Activated CD8-positive, alpha-beta memory T cell treated with anti-CD3 and anti-CD28 coated beads for 48 hours (primary cell): ENCODE measurements at regions not wholly inside any gene's neighbourhood (a gene's known extent, or its start where the extent isn't known, plus 50 kb on each side); places are given as distances from the start of the nearest gene placed in this dataset.

Experiments used
- DNase-seq, 3 experiments: peaks; one replicate each; pipeline ENCODE4 v3.0.0-alpha.2; 2020; ENCODE audit warnings: low read depth in 2 of 3, low spot score in 2 of 3

GRCh38 chr2:220512419-220512818, 885.0 kb downstream of the SLC4A3 start:
- no peak for DNase-seq

GRCh38 chr2:220513573-220514288, 886.3 kb downstream of the SLC4A3 start:
- no peak for DNase-seq

- no peak for DNase-seq
Observed at GRCh38 chr2:220521551-220521950, 894.1 kb downstream of the SLC4A3 start.

GRCh38 chr2:220528180-220528675, 900.8 kb downstream of the SLC4A3 start:
- no peak for DNase-seq

DNA sequence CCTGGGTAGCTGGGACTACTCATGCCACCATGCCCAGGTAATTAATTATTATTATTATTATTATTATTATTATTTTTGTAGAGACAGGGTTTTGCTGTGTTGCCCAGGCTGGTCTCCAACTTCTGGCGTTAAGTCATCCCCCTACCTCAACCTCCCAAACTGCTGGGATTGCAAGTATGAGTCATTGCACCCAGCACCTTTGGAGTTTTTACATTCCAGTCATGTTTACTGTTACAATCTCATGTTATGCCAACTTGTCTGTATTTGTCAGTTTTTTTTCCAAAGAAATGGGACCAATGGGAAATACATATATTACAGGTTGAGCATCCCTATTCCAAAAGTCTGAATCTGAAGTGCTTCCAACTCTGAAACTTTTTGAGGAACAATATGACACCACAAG, 903.8 kb downstream of the SLC4A3 start:
- DNase-seq = no peak

- DNase-seq = no peak
Observed at GRCh38 chr2:220533485-220533884, 906.1 kb downstream of the SLC4A3 start.

DNA sequence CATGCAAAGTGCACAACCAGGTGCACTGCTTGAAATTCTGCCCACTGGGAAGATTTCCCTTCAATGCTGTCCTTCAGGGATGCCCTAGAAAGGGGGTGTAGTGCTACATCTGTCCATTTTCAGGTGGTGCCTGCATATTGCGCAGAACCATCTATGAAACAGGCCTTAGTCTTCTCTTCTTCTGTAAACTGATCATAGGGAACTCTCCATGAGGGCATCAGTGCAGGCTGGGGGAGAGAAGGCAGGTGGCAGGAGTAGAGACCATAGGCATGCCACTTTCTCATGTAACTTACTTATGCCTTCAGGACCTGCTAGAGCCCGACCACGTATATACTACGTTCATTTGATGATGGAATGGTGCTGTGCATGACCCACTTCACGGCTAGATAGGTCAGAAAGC, 912.1 kb downstream of the SLC4A3 start:
- DNase-seq = no peak

GRCh38 chr2:220544049-220544448, 916.6 kb downstream of the SLC4A3 start:
- DNase-seq = no peak

DNA sequence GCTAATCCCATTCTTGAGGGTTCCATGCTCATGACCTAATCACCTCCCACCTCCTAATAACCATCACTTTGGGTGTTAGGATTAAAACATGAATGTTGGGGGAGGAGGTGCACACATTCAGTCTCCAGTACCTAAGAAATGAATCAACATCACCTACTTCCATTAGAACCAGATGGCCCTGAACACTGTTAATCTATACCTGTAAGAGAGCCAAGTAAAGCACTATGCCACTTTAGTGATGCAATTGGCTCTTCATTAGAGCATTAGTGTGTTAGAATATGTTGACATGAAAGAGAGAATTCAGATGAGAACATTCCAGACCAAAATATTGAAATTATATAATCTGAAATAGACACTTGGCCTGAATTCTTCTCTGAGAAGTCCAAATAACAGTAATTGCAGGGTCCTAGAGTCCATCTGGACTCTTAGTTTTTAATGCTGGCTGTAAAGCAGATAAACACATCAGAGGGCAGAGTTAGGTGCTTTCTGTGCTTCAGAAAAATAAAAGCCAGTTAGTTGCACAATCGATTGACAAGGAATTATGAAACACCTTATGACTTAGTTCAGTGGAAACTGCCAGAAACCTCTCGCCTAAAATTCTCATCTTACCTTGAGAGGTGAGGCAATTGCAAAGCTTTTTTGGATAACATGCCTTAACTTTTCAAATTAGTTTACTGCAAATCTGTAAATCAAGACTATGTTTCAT, 923.7 kb downstream of the SLC4A3 start:
- DNase-seq = no peak

DNA sequence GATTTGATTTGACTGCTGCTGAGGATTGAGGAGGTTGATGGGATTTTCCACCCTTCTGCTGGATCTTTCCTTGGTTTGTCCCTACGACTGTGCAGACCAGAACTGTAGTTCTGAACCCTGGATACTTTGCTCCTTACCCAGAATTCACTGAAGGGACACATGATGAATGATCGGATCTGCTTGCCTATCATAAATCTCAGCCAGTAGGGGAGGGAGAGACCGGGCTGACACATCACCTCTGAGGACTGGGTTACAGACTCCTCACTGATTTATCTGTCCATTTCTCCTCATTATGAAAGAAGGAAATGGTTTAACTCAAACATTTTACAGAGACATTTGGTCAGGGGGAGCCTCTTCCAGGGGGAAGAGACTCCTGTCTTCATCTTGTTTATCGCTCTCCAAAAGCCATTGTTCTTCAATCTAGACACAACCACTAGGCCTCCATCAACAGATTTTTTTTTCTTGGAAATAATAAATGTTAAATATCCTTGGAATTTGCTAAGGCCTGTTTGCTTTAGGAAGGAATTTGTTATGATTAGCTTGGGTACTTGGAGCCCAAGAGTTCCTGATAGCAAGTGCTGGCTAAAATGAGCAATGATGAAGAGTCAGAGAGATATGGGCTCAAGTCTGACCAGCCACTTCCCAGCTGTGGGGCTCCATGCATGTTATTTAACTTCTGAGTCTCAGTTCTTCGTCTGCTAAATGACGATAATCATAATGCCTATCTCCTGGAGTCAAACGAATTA, 925.5 kb downstream of the SLC4A3 start:
- no peak for DNase-seq

- no peak for DNase-seq
Observed at GRCh38 chr2:220555961-220556630, 928.7 kb downstream of the SLC4A3 start.

GRCh38 chr2:220556658-220557057, 929.2 kb downstream of the SLC4A3 start:
- no peak for DNase-seq

DNA sequence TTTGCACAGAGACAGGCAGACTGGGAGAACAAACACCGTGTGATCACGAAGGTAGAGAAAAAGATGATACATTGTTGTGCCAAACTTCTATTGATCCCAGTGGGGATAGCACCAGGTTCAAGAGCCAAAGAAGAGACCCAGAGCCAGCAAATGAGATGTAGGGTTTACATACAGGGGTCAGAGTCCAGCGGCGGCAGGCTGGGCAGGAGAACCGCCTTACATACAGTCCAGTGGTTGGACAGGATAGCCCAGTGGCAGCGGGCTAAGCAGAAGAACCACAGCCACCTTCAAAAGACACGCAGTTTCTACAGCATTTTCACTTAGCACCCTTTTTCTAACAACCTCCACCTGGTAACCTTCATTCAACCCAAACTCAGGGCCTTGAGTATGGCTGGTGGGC, 932.8 kb downstream of the SLC4A3 start:
- DNase-seq = no peak

DNA sequence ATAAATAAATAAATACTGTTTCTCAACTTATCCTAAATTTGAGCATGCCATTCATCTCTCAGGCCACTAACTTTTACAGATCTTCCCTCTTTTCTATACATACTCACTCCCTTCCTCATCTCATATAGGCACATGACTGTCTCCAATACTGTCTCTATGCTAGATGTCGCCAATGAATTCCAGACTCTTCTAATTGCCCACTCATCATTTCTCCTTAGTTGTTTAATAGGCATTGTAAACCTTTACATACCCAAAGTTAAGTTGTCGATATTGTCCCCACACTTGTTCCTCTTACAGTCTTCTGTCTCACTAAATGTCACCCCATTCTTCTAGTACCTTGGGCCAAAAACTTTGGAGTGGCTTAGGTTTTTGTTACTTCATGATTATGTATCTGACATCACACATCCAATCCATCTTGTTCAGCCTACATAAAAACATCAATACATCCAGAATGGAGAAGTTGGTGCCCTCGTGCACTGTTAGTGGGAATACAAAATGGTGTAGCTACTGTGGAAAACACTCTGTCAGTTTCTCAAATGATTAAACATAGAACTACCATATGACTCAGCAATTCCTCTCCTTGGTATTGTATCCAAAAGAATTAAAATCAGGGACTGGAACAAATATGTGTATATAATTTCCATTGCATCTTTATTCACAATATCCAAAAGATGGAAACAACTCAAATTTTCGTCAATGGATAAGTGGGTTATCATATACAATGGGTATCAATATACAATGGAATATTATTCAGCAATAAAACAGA, 935.1 kb downstream of the SLC4A3 start:
- DNase-seq = no peak

GRCh38 chr2:220568296-220568695, 940.9 kb downstream of the SLC4A3 start:
- no peak for DNase-seq

GRCh38 chr2:220569112-220569897, 941.9 kb downstream of the SLC4A3 start:
- no peak for DNase-seq

DNA sequence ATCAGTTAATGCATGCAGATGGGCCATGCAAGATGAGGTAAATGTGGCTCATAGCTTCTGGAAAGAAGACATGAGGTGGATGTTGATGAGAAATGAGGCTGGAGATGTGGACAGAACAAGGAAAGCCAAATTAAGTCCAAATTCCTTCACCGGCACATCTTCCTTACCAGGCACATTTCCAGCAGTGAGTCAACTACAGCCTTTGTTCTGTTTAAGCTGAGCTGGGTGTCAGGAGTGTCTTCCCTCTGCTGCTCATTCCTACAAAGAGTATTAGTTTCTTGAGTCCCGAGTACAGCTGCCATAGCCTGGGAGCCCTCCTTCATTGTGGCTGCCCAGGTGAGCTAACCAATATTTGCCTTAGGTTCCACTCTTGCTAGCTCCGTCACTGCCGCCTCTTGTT, 945.0 kb downstream of the SLC4A3 start:
- DNase-seq = no peak

DNA sequence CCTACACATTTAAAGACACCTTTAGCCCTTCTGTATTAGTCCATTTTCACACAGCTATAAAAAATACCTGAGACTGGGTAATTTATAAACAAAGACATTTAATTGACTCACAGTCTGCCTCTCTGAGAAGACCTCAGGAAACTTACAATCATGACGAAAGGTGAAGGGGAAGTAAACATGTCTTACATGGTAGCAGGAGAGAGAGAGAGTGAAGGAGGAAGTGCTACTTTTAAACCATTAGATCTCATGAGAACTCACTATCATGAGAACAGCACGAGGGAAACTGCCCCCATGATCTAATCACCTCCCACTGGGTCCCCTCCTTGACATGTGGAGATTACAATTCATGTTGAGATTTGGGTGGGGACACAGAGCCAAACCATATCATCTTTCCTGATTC, 946.6 kb downstream of the SLC4A3 start:
- DNase-seq = no peak

GRCh38 chr2:220575963-220576362, 948.5 kb downstream of the SLC4A3 start:
- no peak for DNase-seq

- no peak for DNase-seq
Observed at GRCh38 chr2:220579452-220579851, 952.0 kb downstream of the SLC4A3 start.
